ENCODE measurements at regions not wholly inside any gene's neighbourhood (a gene's known extent, or its start where the extent isn't known, plus 50 kb on each side); places are given as distances from the start of the nearest gene placed in this dataset.

DNA sequence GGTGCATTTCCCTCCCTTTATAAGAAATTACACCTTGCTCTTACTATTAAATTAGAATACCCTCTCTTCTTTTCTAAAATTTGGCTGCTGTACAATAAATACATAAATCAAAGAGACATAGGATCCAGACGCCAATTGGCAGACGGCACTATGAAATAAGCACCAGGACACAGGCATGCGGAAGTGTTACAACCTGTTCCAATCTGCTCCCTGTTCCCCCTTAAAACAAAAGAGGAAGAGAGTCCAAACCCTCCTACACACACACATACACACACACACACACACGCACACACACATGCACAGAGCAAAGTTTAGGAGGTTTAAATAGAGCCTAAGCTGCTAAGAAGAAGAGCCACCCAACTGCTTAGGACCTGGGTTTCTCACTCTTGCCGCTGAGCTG, 75.6 kb upstream of the ZNF507 start:
- Histone ChIP-seq H3K9ac (ENCODE audit: control insufficient read depth, extremely low read depth, insufficient read depth, low read length) (no peak overlapping the region), H3K36me3 (ENCODE audit: control insufficient read depth in 2 of 2, extremely low read depth in 1 of 2, insufficient read depth in 2 of 2, low read length in 2 of 2) (no peaks in the 10 kb centered on the region), H3K4me2 (ENCODE audit: control insufficient read depth, extremely low read depth, insufficient read depth, low read depth, low read length) (no peak overlapping the region), H2AFZ (ENCODE audit: control insufficient read depth, low read length) (no peak overlapping the region), H3K4me3 (ENCODE audit: control insufficient read depth in 2 of 3, extremely low read depth in 1 of 3, insufficient read depth in 2 of 3, low read depth in 1 of 3, low read length in 3 of 3) (no peak overlapping the region), H3K9me1 (ENCODE audit: control insufficient read depth, extremely low read depth, insufficient read depth, low read length) (no peaks in the 10 kb centered on the region), H3K27ac (ENCODE audit: control insufficient read depth, insufficient read depth, low read length) (no peak overlapping the region), H3K9me3 (ENCODE audit: control insufficient read depth, low read depth, low read length) (no peaks in the 10 kb centered on the region), H3K27me3 (ENCODE audit: control insufficient read depth, extremely low read depth, insufficient read depth, low read length) (no peaks in the 10 kb centered on the region), H4K20me1 (ENCODE audit: control insufficient read depth, extremely low read depth, insufficient read depth, low read length) (no peaks in the 10 kb centered on the region), H3K79me2 (ENCODE audit: control insufficient read depth, insufficient read depth, low read length) (no peaks in the 10 kb centered on the region), H3K4me1 (ENCODE audit: control insufficient read depth, extremely low read depth, insufficient read depth, low read length) (no peaks in the 10 kb centered on the region)
- no peak for FAIRE-seq
- DNase-seq (ENCODE audit: low read depth, low spot score) = no peak
- dilution Hi-C loops (cut with MboI; ENCODE audit: extremely low pct_ligation_motif_present, low sequenced_read_pairs) = no loop called here
- TF ChIP-seq, protein P1, sequence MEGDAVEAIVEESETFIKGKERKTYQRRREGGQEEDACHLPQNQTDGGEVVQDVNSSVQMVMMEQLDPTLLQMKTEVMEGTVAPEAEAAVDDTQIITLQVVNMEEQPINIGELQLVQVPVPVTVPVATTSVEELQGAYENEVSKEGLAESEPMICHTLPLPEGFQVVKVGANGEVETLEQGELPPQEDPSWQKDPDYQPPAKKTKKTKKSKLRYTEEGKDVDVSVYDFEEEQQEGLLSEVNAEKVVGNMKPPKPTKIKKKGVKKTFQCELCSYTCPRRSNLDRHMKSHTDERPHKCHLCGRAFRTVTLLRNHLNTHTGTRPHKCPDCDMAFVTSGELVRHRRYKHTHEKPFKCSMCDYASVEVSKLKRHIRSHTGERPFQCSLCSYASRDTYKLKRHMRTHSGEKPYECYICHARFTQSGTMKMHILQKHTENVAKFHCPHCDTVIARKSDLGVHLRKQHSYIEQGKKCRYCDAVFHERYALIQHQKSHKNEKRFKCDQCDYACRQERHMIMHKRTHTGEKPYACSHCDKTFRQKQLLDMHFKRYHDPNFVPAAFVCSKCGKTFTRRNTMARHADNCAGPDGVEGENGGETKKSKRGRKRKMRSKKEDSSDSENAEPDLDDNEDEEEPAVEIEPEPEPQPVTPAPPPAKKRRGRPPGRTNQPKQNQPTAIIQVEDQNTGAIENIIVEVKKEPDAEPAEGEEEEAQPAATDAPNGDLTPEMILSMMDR (optimal IDR thresholded peaks at IDR 0.05 in 1 of 3, IDR thresholded peaks at IDR 0.05 in 1 of 3, conservative IDR thresholded peaks at IDR 0.05 in 1 of 3; ENCODE audit: extremely low read depth in 1 of 3, insufficient read depth in 2 of 3, low read length in 3 of 3) = no peak
- TF ChIP-seq EZH2 (IDR thresholded peaks at IDR 0.05; ENCODE audit: low read length) = no peak

DNA sequence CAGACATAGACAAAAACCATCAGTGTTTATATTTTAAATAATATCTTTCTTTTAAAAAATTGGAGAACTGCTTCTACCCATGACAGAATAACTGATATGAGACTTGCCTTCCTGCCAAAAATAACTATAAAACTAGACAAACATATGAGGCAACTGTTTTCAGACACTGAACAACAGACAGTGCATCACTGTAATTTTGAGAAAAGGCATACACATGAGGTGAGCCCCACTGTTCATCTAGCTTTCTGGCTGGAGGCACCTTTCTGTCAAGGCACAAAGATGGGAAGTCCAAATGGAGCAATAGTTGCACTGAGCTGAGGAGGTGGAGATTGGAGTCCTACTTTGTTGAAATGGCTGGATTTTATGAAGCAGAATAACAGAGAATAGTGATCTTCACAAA, 71.9 kb upstream of the ZNF507 start:
- H2AFZ ChIP-seq (ENCODE audit: control insufficient read depth, low read length) = no peak overlapping the region
- H3K4me1 ChIP-seq (ENCODE audit: control insufficient read depth, extremely low read depth, insufficient read depth, low read length) = no peaks in the 10 kb centered on the region
- no peaks in the 10 kb centered on the region for H3K79me2 ChIP-seq (ENCODE audit: control insufficient read depth, insufficient read depth, low read length)
- no peak for DNase-seq (ENCODE audit: low read depth, low spot score)
- H3K27me3 ChIP-seq (ENCODE audit: control insufficient read depth, extremely low read depth, insufficient read depth, low read length) = no peaks in the 10 kb centered on the region
- dilution Hi-C loops (cut with MboI; ENCODE audit: extremely low pct_ligation_motif_present, low sequenced_read_pairs) = no loop called here
- H3K9me3 ChIP-seq (ENCODE audit: control insufficient read depth, low read depth, low read length) = no peaks in the 10 kb centered on the region
- no peak overlapping the region for H3K9ac ChIP-seq (ENCODE audit: control insufficient read depth, extremely low read depth, insufficient read depth, low read length)
- H3K4me3 ChIP-seq (ENCODE audit: control insufficient read depth in 2 of 3, extremely low read depth in 1 of 3, insufficient read depth in 2 of 3, low read depth in 1 of 3, low read length in 3 of 3) = no peak overlapping the region
- H3K27ac ChIP-seq (ENCODE audit: control insufficient read depth, insufficient read depth, low read length) = no peak overlapping the region
- FAIRE-seq = no peak
- H3K36me3 ChIP-seq (ENCODE audit: control insufficient read depth in 2 of 2, extremely low read depth in 1 of 2, insufficient read depth in 2 of 2, low read length in 2 of 2) = no peaks in the 10 kb centered on the region
- no peak for TF ChIP-seq EZH2 (IDR thresholded peaks at IDR 0.05; ENCODE audit: low read length)
- TF ChIP-seq, protein P1 (optimal IDR thresholded peaks at IDR 0.05 in 1 of 3, IDR thresholded peaks at IDR 0.05 in 1 of 3, conservative IDR thresholded peaks at IDR 0.05 in 1 of 3; ENCODE audit: extremely low read depth in 1 of 3, insufficient read depth in 2 of 3, low read length in 3 of 3) = no peak
- no peak overlapping the region for H3K4me2 ChIP-seq (ENCODE audit: control insufficient read depth, extremely low read depth, insufficient read depth, low read depth, low read length)
- no peaks in the 10 kb centered on the region for H3K9me1 ChIP-seq (ENCODE audit: control insufficient read depth, extremely low read depth, insufficient read depth, low read length)
- H4K20me1 ChIP-seq (ENCODE audit: control insufficient read depth, extremely low read depth, insufficient read depth, low read length) = no peaks in the 10 kb centered on the region

Measured in keratinocyte (primary cell).